ENCODE measurements at regions not wholly inside any gene's neighbourhood (a gene's known extent, or its start where the extent isn't known, plus 50 kb on each side); places are given as distances from the start of the nearest gene placed in this dataset.
"Not testable (repeated sequence)": the region's sequence is repeated elsewhere in the genome, so short reads cannot be mapped to it uniquely, and the experiment has no call there.

GRCh38 chr21:15317034-15317433 is 252.2 kb upstream of the NRIP1 start:
- TF ChIP-seq CTCF (conservative IDR thresholded peaks at IDR 0.05); ZFX (IDR thresholded peaks at IDR 0.05): not testable (repeated sequence)

Data from C4-2B (cell line).